CD4-positive, alpha-beta T cell treated with Interferon gamma for 1 hour (primary cell): ENCODE measurements at regions not wholly inside any gene's neighbourhood (a gene's known extent, or its start where the extent isn't known, plus 50 kb on each side); places are given as distances from the start of the nearest gene placed in this dataset.

Source experiments
- DNase-seq: peaks from one replicate; pipeline ENCODE4 v3.0.0-alpha.2; 2020

- no peak for DNase-seq
These were observed 625.5 kb upstream of the TENM4 start for GRCh38 chr11:80066291-80066690.

- DNase-seq, result no peak
These were observed 624.3 kb upstream of the TENM4 start for GRCh38 chr11:80065086-80065485.

- no peak for DNase-seq
These were observed 620.2 kb upstream of the TENM4 start for GRCh38 chr11:80061056-80061455.

- no peak for DNase-seq
These were observed 613.8 kb upstream of the TENM4 start for GRCh38 chr11:80054582-80055165.

- no peak for DNase-seq
These were observed 607.7 kb upstream of the TENM4 start for GRCh38 chr11:80048513-80048912.

GRCh38 chr11:80041136-80042000, 600.5 kb upstream of the TENM4 start:
- DNase-seq, result no peak

GRCh38 chr11:80034801-80035200, 594.0 kb upstream of the TENM4 start:
- no peak for DNase-seq

- no peak for DNase-seq
These were observed 590.3 kb upstream of the TENM4 start for GRCh38 chr11:80031014-80031600.

GRCh38 chr11:80028998-80029397, 588.2 kb upstream of the TENM4 start:
- no peak for DNase-seq

GRCh38 chr11:80024119-80024518, 583.3 kb upstream of the TENM4 start:
- no peak for DNase-seq

GRCh38 chr11:80023386-80023785, 582.6 kb upstream of the TENM4 start:
- no peak for DNase-seq

GRCh38 chr11:80010536-80010935, 569.7 kb upstream of the TENM4 start:
- no peak for DNase-seq

- no peak for DNase-seq
These were observed 568.3 kb upstream of the TENM4 start for GRCh38 chr11:80009081-80009480.

GRCh38 chr11:80007616-80008015, 566.8 kb upstream of the TENM4 start:
- DNase-seq, result no peak

GRCh38 chr11:79990141-79990540, 549.3 kb upstream of the TENM4 start:
- DNase-seq, result no peak

- DNase-seq, result no peak
These were observed 541.4 kb upstream of the TENM4 start for GRCh38 chr11:79982185-79982584.

- DNase-seq, result no peak
These were observed 540.1 kb upstream of the TENM4 start for GRCh38 chr11:79980916-79981315.

GRCh38 chr11:79973721-79974617, 533.1 kb upstream of the TENM4 start:
- DNase-seq, result no peak

GRCh38 chr11:79971255-79971654, 530.4 kb upstream of the TENM4 start:
- DNase-seq, result no peak

- no peak for DNase-seq
These were observed 525.8 kb upstream of the TENM4 start for GRCh38 chr11:79966592-79966991.

GRCh38 chr11:79963856-79964645, 523.2 kb upstream of the TENM4 start:
- no peak for DNase-seq

- DNase-seq, result no peak
These were observed 519.6 kb upstream of the TENM4 start for GRCh38 chr11:79960461-79960860.
